ENCODE measurements at regions not wholly inside any gene's neighbourhood (a gene's known extent, or its start where the extent isn't known, plus 50 kb on each side); places are given as distances from the start of the nearest gene placed in this dataset.

DNA sequence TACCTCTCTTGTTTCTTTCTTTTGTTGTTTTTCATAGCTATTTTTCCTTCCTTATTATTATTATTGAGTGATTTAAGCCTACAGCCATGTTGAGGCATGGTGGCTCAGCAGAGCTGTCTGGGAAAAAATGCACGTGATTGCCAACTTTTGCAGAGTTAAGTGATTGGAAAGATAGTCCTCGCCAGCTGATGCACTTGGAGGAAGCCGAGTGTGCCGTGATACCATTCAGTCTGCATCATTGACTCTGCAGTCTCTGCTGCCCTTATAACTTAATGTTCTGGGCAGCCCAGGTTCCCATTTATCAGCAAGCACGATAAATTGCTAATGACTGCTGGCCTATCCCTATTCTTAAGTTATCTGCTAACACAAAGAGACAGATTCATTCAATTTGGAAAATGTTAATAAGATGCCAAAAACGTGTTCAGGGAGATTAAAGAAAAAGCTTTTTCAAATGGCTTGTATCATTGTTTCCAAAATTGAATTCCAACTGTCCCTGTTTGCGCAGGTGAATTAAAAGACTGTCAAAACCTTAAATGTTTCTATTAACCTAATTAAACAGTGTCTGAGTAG, 232.9 kb upstream of the NPY start:
- H3K27ac ChIP-seq, result no peak overlapping the region
- no peak for ATAC-seq
- no peaks in the 10 kb centered on the region for H3K4me1 ChIP-seq
- intact Hi-C loops (cut with DNase I), result no loop called here
- no peak overlapping the region for H3K4me3 ChIP-seq
- H3K9me3 ChIP-seq, result no peaks in the 10 kb centered on the region
- 76% methylated on average over 7 of the region's 7 CpGs for WGBS (ENCODE audit: insufficient coverage, low coverage, low lambda C conversion rate, missing lambda C conversion rate)
- TF ChIP-seq POLR2A (IDR thresholded peaks at IDR 0.05), result no peak
- TF ChIP-seq, protein P1, sequence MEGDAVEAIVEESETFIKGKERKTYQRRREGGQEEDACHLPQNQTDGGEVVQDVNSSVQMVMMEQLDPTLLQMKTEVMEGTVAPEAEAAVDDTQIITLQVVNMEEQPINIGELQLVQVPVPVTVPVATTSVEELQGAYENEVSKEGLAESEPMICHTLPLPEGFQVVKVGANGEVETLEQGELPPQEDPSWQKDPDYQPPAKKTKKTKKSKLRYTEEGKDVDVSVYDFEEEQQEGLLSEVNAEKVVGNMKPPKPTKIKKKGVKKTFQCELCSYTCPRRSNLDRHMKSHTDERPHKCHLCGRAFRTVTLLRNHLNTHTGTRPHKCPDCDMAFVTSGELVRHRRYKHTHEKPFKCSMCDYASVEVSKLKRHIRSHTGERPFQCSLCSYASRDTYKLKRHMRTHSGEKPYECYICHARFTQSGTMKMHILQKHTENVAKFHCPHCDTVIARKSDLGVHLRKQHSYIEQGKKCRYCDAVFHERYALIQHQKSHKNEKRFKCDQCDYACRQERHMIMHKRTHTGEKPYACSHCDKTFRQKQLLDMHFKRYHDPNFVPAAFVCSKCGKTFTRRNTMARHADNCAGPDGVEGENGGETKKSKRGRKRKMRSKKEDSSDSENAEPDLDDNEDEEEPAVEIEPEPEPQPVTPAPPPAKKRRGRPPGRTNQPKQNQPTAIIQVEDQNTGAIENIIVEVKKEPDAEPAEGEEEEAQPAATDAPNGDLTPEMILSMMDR (IDR thresholded peaks at IDR 0.05), result no peak
- H3K36me3 ChIP-seq, result no peaks in the 10 kb centered on the region
- no peak for DNase-seq
- no peaks in the 10 kb centered on the region for H3K27me3 ChIP-seq

DNA sequence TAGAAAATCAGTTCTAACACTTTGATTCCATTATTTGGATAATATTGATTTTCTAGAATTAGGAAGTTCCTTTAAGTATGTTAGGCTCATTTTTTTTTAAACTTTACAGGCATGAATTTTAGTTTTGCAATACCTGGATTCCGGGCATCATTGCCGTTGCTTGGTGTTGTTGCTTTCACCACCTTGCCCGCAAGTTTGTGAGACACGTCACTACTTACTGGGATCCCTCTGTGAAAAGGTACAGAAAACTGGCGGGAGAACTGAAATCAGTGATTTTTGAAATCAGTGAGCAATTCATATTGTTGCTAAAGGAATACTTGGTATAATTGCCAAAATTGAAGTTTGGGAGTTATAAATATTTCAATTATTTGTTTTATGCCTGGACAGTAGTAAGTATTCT, 232.3 kb upstream of the NPY start:
- ATAC-seq (no peak), DNase-seq (no peak)
- Histone ChIP-seq H3K9me3 (no peaks in the 10 kb centered on the region), H3K4me1 (no peaks in the 10 kb centered on the region), H3K36me3 (no peaks in the 10 kb centered on the region), H3K27me3 (no peaks in the 10 kb centered on the region), H3K4me3 (no peak overlapping the region), H3K27ac (no peak overlapping the region)
- intact Hi-C loops (cut with DNase I), result no loop called here
- 88% methylated on average over 5 of the region's 5 CpGs for WGBS (ENCODE audit: insufficient coverage, low coverage, low lambda C conversion rate, missing lambda C conversion rate)
- TF ChIP-seq, protein P1 (IDR thresholded peaks at IDR 0.05), result no peak
- no peak for TF ChIP-seq POLR2A (IDR thresholded peaks at IDR 0.05)

DNA sequence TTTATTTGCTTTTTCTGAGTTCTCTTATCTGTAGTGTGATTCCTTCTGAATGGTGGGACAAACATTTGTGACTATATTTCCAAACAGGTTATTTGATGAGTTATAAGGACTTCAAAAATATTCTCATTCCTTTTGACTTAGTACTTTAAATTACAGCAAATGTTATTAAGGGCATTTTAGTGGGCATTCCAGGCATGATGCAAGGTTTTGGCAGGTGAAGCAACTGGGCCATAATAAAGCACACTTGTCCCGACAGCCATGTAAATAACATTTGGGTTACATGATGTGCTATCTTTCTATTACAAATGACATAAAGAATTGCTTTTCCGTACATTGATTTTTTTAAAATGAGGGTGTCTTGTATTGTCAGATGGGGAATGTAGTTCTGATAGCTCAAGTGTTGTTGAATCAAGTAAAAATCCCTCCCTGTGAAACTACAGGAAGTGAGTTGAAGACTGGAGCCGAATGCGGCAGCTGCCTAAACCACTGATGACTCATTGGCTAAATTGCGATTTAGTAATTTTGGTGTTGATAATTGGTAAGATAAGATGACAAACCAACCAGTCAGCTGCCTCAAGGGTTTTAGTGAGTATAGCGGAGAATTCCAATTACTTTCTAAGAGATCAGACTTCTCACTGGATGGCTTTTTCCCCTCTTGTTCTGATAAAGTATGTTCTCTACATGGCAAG, 231.3 kb upstream of the NPY start:
- intact Hi-C loops (cut with DNase I), result no loop called here
- Histone ChIP-seq H3K27me3 (no peaks in the 10 kb centered on the region), H3K4me3 (no peak overlapping the region), H3K4me1 (no peaks in the 10 kb centered on the region), H3K9me3 (no peaks in the 10 kb centered on the region), H3K36me3 (no peaks in the 10 kb centered on the region), H3K27ac (no peak overlapping the region)
- ATAC-seq (no peak), DNase-seq (no peak)
- 61% methylated on average over 6 of the region's 6 CpGs for WGBS (ENCODE audit: insufficient coverage, low coverage, low lambda C conversion rate, missing lambda C conversion rate)
- TF ChIP-seq, protein P1 (IDR thresholded peaks at IDR 0.05), result no peak
- TF ChIP-seq POLR2A (IDR thresholded peaks at IDR 0.05), result no peak

DNA sequence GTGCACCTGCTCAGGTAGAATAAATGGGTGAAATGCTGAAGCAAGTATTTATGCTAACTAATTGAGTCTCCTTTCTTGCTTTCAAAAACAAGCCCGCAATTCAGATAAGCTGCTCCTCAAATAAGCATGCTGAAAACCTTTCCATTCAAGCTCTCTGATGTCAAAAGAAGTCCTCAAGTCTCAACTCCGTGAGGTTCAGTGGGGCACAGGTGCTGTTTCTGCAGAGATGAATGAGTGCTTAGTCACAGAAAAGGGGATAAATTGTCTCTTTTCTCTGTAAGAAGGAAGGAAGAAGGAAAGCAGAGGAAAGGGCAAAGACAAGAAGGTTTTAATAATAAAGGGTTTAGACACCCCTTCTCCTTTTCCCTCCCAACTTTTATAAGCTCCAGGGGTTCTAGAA, 229.8 kb upstream of the NPY start:
- no peaks in the 10 kb centered on the region for H3K9me3 ChIP-seq
- H3K36me3 ChIP-seq, result no peaks in the 10 kb centered on the region
- intact Hi-C loops (cut with DNase I), result no loop called here
- H3K27ac ChIP-seq, result no peak overlapping the region
- DNase-seq (no peak), ATAC-seq (no peak)
- no peak overlapping the region for H3K4me3 ChIP-seq
- 28% methylated on average over 2 of the region's 2 CpGs for WGBS (ENCODE audit: insufficient coverage, low coverage, low lambda C conversion rate, missing lambda C conversion rate)
- TF ChIP-seq, protein P1 (IDR thresholded peaks at IDR 0.05), result no peak
- no peak for TF ChIP-seq POLR2A (IDR thresholded peaks at IDR 0.05)
- H3K4me1 ChIP-seq, result no peaks in the 10 kb centered on the region
- H3K27me3 ChIP-seq, result no peaks in the 10 kb centered on the region
